ENCODE measurements at regions not wholly inside any gene's neighbourhood (a gene's known extent, or its start where the extent isn't known, plus 50 kb on each side); places are given as distances from the start of the nearest gene placed in this dataset.
"Not testable (repeated sequence)": the region's sequence is repeated elsewhere in the genome, so short reads cannot be mapped to it uniquely, and the experiment has no call there.

DNA sequence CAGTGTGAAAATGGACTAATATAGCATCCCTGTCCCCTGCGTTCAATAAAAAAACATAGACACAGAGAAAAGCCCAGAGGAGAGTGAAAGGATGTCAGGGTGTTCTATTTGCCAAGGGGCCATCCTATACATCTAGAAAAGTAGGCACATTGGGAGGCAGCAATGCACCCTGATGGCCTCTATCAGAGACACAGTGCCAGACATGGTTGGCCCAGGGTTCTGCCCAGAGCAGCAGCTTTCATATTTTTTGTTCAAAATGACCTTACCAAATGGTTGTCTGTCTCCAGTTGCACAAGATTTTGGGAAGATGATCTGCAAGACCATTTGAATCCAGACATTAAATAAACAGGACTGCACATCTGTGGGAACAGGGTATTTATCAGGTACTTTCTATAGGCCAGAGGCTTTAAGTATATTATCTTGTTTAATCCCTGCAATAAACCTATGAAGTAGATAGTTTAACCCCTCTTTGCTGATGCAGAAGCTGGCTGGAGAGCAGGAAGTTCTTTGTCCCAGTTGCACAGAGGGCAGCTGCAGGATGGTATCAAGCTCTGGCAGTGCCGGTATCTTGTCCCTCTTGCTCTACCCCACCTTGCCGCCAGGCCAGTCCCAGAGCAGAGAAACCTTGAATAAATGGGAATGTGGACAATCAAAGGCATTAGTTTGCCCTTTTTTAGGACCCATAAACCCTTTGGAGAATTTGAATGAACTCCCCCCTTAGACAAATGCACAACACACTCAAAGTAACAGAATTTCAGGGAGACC lies 171.8 kb upstream of the PWP1 start (continued):
- TF ChIP-seq OSR1 (CRISPR knock-in tag; IDR thresholded peaks at IDR 0.05) = no peak

DNA sequence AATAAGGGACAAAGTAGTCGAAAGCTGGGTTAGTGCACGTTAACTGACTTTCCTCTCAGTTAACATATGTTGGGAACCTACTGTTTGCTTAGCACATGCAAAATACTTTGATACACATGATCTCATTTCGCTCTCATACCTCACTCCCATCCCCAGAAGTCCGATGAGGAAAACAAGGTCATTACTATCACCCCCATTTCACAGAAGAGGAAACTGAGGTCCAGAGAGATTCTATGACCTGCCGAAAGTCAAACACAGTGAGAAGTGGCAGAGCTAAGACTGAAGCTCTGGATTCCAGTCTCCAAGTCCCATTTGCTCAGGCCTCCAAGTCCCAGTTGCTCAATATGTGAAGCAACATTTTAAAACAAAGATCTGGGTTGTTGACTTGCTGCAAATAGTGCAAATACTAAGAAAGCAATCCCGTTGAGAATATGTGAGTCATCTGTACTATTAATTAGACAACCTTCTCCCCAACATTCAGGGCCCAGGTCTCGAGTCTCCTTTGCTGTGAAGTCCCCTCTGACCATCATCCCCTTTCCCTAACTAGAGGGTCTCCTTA lies 170.6 kb upstream of the PWP1 start:
- ATAC-seq = peak; percentile 34; the same call in 1 of the 3 replicates
- TF ChIP-seq, protein P1, sequence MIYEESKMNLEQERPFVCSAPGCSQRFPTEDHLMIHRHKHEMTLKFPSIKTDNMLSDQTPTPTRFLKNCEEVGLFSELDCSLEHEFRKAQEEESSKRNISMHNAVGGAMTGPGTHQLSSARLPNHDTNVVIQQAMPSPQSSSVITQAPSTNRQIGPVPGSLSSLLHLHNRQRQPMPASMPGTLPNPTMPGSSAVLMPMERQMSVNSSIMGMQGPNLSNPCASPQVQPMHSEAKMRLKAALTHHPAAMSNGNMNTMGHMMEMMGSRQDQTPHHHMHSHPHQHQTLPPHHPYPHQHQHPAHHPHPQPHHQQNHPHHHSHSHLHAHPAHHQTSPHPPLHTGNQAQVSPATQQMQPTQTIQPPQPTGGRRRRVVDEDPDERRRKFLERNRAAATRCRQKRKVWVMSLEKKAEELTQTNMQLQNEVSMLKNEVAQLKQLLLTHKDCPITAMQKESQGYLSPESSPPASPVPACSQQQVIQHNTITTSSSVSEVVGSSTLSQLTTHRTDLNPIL (CRISPR knock-in tag; IDR thresholded peaks at IDR 0.05; ENCODE audit: low read depth) = no peak
- no peak for TF ChIP-seq RARB (CRISPR knock-in tag; IDR thresholded peaks at IDR 0.05)
- no peak for TF ChIP-seq PPARA (CRISPR knock-in tag; IDR thresholded peaks at IDR 0.05; ENCODE audit: borderline replicate concordance)
- no peak for TF ChIP-seq CSDC2 (CRISPR knock-in tag; IDR thresholded peaks at IDR 0.05)
- TF ChIP-seq GLIS3 (CRISPR knock-in tag; IDR thresholded peaks at IDR 0.05) = no peak
- TF ChIP-seq ARNTL (CRISPR knock-in tag; IDR thresholded peaks at IDR 0.05; ENCODE audit: borderline replicate concordance, low read depth) = no peak
- no peak for TF ChIP-seq ZNF8 (CRISPR knock-in tag; IDR thresholded peaks at IDR 0.05)
- no peak for TF ChIP-seq ZNF70 (CRISPR knock-in tag; IDR thresholded peaks at IDR 0.05)
- no peak for TF ChIP-seq TCF4 (CRISPR knock-in tag; IDR thresholded peaks at IDR 0.05; ENCODE audit: borderline replicate concordance)
- no peak for TF ChIP-seq SNAI2 (CRISPR knock-in tag; IDR thresholded peaks at IDR 0.05)
- no peak for TF ChIP-seq ZC3H10 (CRISPR knock-in tag; IDR thresholded peaks at IDR 0.05)
- TF ChIP-seq ZFP3 (CRISPR knock-in tag; IDR thresholded peaks at IDR 0.05) = no peak
- TF ChIP-seq ZFP30 (CRISPR knock-in tag; IDR thresholded peaks at IDR 0.05) = no peak
- TF ChIP-seq ZNF565 (CRISPR knock-in tag; conservative IDR thresholded peaks at IDR 0.05; ENCODE audit: low read depth) = no peak
- no peak for TF ChIP-seq OSR1 (CRISPR knock-in tag; IDR thresholded peaks at IDR 0.05)

DNA sequence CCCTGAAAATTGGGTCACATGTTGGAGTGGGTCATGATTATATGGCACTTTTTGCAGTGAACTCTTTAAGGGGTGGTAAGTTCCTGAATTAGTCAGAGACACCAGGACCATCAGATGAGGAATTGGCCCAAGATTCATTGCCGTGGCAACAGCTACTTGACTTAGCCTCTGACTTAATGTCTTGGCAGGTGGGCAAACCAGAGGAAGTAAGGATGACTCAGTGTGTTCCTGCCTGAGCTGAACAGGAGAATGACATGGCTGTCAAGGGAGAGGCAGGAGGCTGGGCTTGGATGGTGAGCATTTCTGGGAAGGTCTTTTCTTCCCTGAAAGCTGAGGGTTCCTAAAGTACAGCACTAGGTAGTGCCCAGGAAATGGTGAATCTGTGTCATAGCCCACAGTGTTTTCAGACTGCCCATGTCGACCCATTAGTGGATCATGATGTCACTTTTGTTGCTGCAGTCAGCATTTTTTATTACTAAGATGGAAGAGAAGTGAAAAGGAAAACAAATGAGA lies 170.1 kb upstream of the PWP1 start:
- TF ChIP-seq, protein P1 (CRISPR knock-in tag; IDR thresholded peaks at IDR 0.05; ENCODE audit: low read depth) = no peak
- TF ChIP-seq ZNF565 (CRISPR knock-in tag; conservative IDR thresholded peaks at IDR 0.05; ENCODE audit: low read depth) (no peak), PPARA (CRISPR knock-in tag; IDR thresholded peaks at IDR 0.05; ENCODE audit: borderline replicate concordance) (no peak)
- ATAC-seq = peak; percentile 93

DNA sequence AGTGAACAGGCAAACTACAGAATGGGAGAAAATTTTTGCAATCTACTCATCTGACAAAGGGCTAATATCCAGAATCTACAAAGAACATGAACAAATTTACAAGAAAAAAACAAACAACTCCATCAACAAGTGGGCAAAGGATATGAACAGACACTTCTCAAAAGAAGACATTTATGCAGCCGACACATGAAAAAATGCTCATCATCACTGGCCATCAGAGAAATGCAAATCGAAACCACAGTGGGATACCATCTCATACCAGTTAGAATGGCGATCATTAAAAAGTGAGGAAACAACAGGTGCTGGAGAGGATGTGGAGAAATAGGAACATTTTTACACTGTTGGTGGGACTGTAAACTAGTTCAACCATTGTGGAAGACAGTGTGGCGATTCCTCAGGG lies 167.8 kb upstream of the PWP1 start:
- ATAC-seq = not testable (repeated sequence)

DNA sequence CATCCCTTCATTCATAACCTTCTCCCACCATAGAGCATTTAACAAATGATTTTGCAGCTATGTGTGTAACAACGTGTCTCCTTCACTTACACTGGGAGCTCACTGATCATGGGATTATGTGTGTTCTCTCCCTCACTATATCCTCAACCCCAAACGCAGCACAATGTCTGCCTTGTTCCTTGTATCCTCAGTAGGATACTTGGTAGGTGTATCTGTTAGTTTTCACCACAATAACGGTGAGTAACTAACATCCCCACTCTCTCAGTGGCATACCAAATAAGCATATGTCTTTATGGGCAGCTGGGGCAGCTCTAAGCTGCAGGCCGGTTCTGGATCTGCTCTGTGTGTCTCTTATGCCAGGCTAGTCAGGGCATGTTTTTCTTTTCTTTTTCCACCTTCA lies 166.7 kb upstream of the PWP1 start:
- ATAC-seq = no peak
- no peak for TF ChIP-seq ESRRG (CRISPR knock-in tag; IDR thresholded peaks at IDR 0.05)
- TF ChIP-seq ZNF8 (CRISPR knock-in tag; IDR thresholded peaks at IDR 0.05) = no peak
- no peak for TF ChIP-seq SNAI2 (CRISPR knock-in tag; IDR thresholded peaks at IDR 0.05)
- no peak for TF ChIP-seq ARNTL (CRISPR knock-in tag; IDR thresholded peaks at IDR 0.05; ENCODE audit: borderline replicate concordance, low read depth)
- no peak for TF ChIP-seq ZNF565 (CRISPR knock-in tag; conservative IDR thresholded peaks at IDR 0.05; ENCODE audit: low read depth)
- TF ChIP-seq, protein P2, sequence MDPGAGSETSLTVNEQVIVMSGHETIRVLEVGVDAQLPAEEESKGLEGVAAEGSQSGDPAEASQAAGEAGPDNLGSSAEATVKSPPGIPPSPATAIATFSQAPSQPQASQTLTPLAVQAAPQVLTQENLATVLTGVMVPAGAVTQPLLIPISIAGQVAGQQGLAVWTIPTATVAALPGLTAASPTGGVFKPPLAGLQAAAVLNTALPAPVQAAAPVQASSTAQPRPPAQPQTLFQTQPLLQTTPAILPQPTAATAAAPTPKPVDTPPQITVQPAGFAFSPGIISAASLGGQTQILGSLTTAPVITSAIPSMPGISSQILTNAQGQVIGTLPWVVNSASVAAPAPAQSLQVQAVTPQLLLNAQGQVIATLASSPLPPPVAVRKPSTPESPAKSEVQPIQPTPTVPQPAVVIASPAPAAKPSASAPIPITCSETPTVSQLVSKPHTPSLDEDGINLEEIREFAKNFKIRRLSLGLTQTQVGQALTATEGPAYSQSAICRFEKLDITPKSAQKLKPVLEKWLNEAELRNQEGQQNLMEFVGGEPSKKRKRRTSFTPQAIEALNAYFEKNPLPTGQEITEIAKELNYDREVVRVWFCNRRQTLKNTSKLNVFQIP (CRISPR knock-in tag; IDR thresholded peaks at IDR 0.05; ENCODE audit: borderline replicate concordance, low read depth) = no peak
- no peak for TF ChIP-seq ZFP3 (CRISPR knock-in tag; IDR thresholded peaks at IDR 0.05)
- no peak for TF ChIP-seq TCF4 (CRISPR knock-in tag; IDR thresholded peaks at IDR 0.05; ENCODE audit: borderline replicate concordance)
- TF ChIP-seq ZNF70 (CRISPR knock-in tag; IDR thresholded peaks at IDR 0.05) = no peak
- TF ChIP-seq, protein P3, sequence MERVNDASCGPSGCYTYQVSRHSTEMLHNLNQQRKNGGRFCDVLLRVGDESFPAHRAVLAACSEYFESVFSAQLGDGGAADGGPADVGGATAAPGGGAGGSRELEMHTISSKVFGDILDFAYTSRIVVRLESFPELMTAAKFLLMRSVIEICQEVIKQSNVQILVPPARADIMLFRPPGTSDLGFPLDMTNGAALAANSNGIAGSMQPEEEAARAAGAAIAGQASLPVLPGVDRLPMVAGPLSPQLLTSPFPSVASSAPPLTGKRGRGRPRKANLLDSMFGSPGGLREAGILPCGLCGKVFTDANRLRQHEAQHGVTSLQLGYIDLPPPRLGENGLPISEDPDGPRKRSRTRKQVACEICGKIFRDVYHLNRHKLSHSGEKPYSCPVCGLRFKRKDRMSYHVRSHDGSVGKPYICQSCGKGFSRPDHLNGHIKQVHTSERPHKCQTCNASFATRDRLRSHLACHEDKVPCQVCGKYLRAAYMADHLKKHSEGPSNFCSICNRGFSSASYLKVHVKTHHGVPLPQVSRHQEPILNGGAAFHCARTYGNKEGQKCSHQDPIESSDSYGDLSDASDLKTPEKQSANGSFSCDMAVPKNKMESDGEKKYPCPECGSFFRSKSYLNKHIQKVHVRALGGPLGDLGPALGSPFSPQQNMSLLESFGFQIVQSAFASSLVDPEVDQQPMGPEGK (CRISPR knock-in tag; IDR thresholded peaks at IDR 0.05; ENCODE audit: borderline replicate concordance) = no peak
- TF ChIP-seq ISL1 (CRISPR knock-in tag; IDR thresholded peaks at IDR 0.05) = no peak
